Upper lobe of right lung (tissue), 1 donor: ENCODE measurements at regions not wholly inside any gene's neighbourhood (a gene's known extent, or its start where the extent isn't known, plus 50 kb on each side); places are given as distances from the start of the nearest gene placed in this dataset.

Source experiments
- ATAC-seq: fragments of 200-7000 bp; cut with Tn5 transposase; one replicate; pipeline ENCODE4 v1.9.1; 2020; ENCODE audit warnings: mild to moderate bottlenecking, moderate library complexity
- DNase-seq: peaks from one replicate; pipeline ENCODE4 v3.0.0-alpha.2; 2020
- H3K27ac ChIP-seq: fragments of 200-600 bp; one replicate; pipeline ENCODE4 v1.8.0; 2022
- H3K27me3 ChIP-seq: fragments of 200-600 bp; one replicate; pipeline ENCODE4 v1.8.0; 2022; ENCODE audit warnings: mild to moderate bottlenecking
- H3K36me3 ChIP-seq: fragments of 200-600 bp; one replicate; pipeline ENCODE4 v1.8.0; 2022
- H3K4me1 ChIP-seq: fragments of 200-600 bp; one replicate; pipeline ENCODE4 v1.8.0; 2022
- H3K4me3 ChIP-seq: fragments of 200-600 bp; one replicate; pipeline ENCODE4 v1.8.0; 2022; ENCODE audit warnings: mild to moderate bottlenecking
- H3K9me3 ChIP-seq: fragments of 200-600 bp; one replicate; pipeline ENCODE4 v1.8.0; 2022
- CTCF ChIP-seq: fragments of 200-600 bp; IDR thresholded peaks from one replicate; pipeline ENCODE4 v1.8.0; 2022; ENCODE audit warnings: antibody characterized with exemption
- intact Hi-C: fragments of 100-400 bp; cut with DNase I; formaldehyde crosslinking; loops from one replicate; pipeline ENCODE4 v1.11.0; 2022
- donor health status: DM: no; HTN: yes; CAD: no; lungs with severe emphysema.

- no peaks in the 10 kb centered on the region for H3K27me3 ChIP-seq
- TF ChIP-seq CTCF, result no peak
- ATAC-seq (no peak), DNase-seq (no peak)
- no peaks in the 10 kb centered on the region for H3K9me3 ChIP-seq
- no peaks in the 10 kb centered on the region for H3K4me1 ChIP-seq
- intact Hi-C loops, result no loop called here
- no peak overlapping the region for H3K27ac ChIP-seq
- H3K4me3 ChIP-seq, result no peak overlapping the region
- no peaks in the 10 kb centered on the region for H3K36me3 ChIP-seq
These were observed 220.7 kb upstream of the POU3F1 start for GRCh38 chr1:38267037-38268036.

- intact Hi-C loops, result no loop called here
- no peak for TF ChIP-seq CTCF
- no peaks in the 10 kb centered on the region for H3K27me3 ChIP-seq
- H3K9me3 ChIP-seq, result no peaks in the 10 kb centered on the region
- DNase-seq (no peak), ATAC-seq (no peak)
- no peaks in the 10 kb centered on the region for H3K4me1 ChIP-seq
- H3K36me3 ChIP-seq, result no peaks in the 10 kb centered on the region
- H3K4me3 ChIP-seq, result no peak overlapping the region
- no peak overlapping the region for H3K27ac ChIP-seq
These were observed 219.6 kb upstream of the POU3F1 start for GRCh38 chr1:38266197-38266520.

GRCh38 chr1:38265293-38266196 lies 219.0 kb upstream of the POU3F1 start:
- no peak for TF ChIP-seq CTCF
- H3K27ac ChIP-seq, result no peak overlapping the region
- no peaks in the 10 kb centered on the region for H3K4me1 ChIP-seq
- no peak overlapping the region for H3K4me3 ChIP-seq
- no peak for DNase-seq
- intact Hi-C loops, result no loop called here
- no peak for ATAC-seq
- no peaks in the 10 kb centered on the region for H3K9me3 ChIP-seq
- no peaks in the 10 kb centered on the region for H3K36me3 ChIP-seq
- H3K27me3 ChIP-seq, result no peaks in the 10 kb centered on the region

- H3K36me3 ChIP-seq, result no peaks in the 10 kb centered on the region
- H3K4me3 ChIP-seq, result no peak overlapping the region
- intact Hi-C loops, result no loop called here
- H3K27me3 ChIP-seq, result no peaks in the 10 kb centered on the region
- no peak for DNase-seq
- TF ChIP-seq CTCF, result no peak
- H3K27ac ChIP-seq, result no peak overlapping the region
- no peaks in the 10 kb centered on the region for H3K9me3 ChIP-seq
- no peak for ATAC-seq
- H3K4me1 ChIP-seq, result no peaks in the 10 kb centered on the region
These were observed 216.8 kb upstream of the POU3F1 start for GRCh38 chr1:38263438-38263837.

- no peak for ATAC-seq
- no peaks in the 10 kb centered on the region for H3K27me3 ChIP-seq
- DNase-seq, result no peak
- intact Hi-C loops, result no loop called here
- H3K27ac ChIP-seq, result no peak overlapping the region
- no peaks in the 10 kb centered on the region for H3K4me1 ChIP-seq
- H3K36me3 ChIP-seq, result no peaks in the 10 kb centered on the region
- TF ChIP-seq CTCF, result no peak
- H3K4me3 ChIP-seq, result no peak overlapping the region
- H3K9me3 ChIP-seq, result no peaks in the 10 kb centered on the region
These were observed 215.0 kb upstream of the POU3F1 start for GRCh38 chr1:38261574-38261973.
